HCT116 (cell line): ENCODE measurements at regions not wholly inside any gene's neighbourhood (a gene's known extent, or its start where the extent isn't known, plus 50 kb on each side); places are given as distances from the start of the nearest gene placed in this dataset.

ENCODE experiments used
- ATAC-seq: fragments of 200-7000 bp; cut with Tn5 transposase; 2 replicates; pipeline ENCODE4 v1.9.1; 2020; ENCODE audit warnings: mild to moderate bottlenecking, moderate library complexity
- BruUV-seq: library from RNA; stranded (reverse); fragments of 400-500 nt; replicated peaks from 2 replicates; lab custom pipeline; 2021; lab: Mats Ljungman, UMichigan
- CTCF ChIA-PET: fragments of 300-600 bp; sonication (Branson Sonifier 250); formaldehyde crosslinking; loops from one replicate; lab custom pipeline; 2021; ENCODE audit warnings: antibody characterized with exemption; lab: Charles Lee
- POLR2A ChIA-PET: fragments of 300-600, 350-600 bp; sonication (Branson Sonifier 250); formaldehyde crosslinking; loops from one replicate; lab custom pipeline; 2021; ENCODE audit warnings: antibody characterized with exemption; lab: Charles Lee
- RAD21 ChIA-PET, 2 experiments: fragments of 300-600 bp; sonication (Branson Sonifier 250); formaldehyde crosslinking; loops; one replicate each; lab custom pipeline; 2023; ENCODE audit warnings: low total read pairs in 2 of 2; ENCODE audit not compliant: uncharacterized antibody in 2 of 2, unreplicated experiment in 2 of 2, low non-redundant PET in 1 of 2; lab: Charles Lee
- DNase-seq: peaks from one replicate; pipeline ENCODE4 v3.0.0-alpha.2; 2010; ENCODE audit warnings: low read depth, low spot score
- H2AFZ ChIP-seq: fragments of 200-600 bp; shearing (Covaris generic), sonication (generic); 2 replicates; pipeline ENCODE4 v1.6.1; 2017; ENCODE audit warnings: low read depth, mixed run types, mixed read lengths, antibody characterized with exemption, low read length; ENCODE audit not compliant: poor library complexity, severe bottlenecking
- H3K27ac ChIP-seq: 2 replicates; pipeline ENCODE4 v1.5.1; 2012; ENCODE audit warnings: low read depth, low read length
- H3K27me3 ChIP-seq: fragments of 200-600 bp; sonication (generic); 2 replicates; pipeline ENCODE4 v1.6.1; 2016; ENCODE audit warnings: mixed run types, low read length, mixed read lengths; ENCODE audit not compliant: insufficient read depth
- H3K36me3 ChIP-seq, 2 experiments: fragments of 200-500 bp in 1 of 2; fragments of 200-600 bp in 1 of 2; sonication (Bioruptor generic) in 1 of 2; sonication (generic) in 1 of 2; 2 replicates each; pipeline versions ENCODE4 v1.5.1 to v1.6.1; 2014 to 2016; ENCODE audit warnings: low read length in 2 of 2, inconsistent platforms in 1 of 2, mixed read lengths in 1 of 2, mixed run types in 1 of 2; ENCODE audit not compliant: insufficient read depth in 2 of 2, control insufficient read depth in 1 of 2
- H3K4me1 ChIP-seq, 2 experiments: fragments of 200-600 bp in 1 of 2; sonication (generic) in 1 of 2; 2 replicates each; pipeline versions ENCODE4 v1.5.1 to v1.6.1; 2012 to 2017; ENCODE audit warnings: low read length in 2 of 2, inconsistent platforms in 1 of 2, mild to moderate bottlenecking in 1 of 2, mixed read lengths in 1 of 2, mixed run types in 1 of 2, moderate library complexity in 1 of 2; ENCODE audit not compliant: insufficient read depth in 2 of 2, control insufficient read depth in 1 of 2
- H3K4me2 ChIP-seq: fragments of 200-600 bp; sonication (generic); 2 replicates; pipeline ENCODE4 v1.6.1; 2017; ENCODE audit warnings: mixed run types, low read length, mixed read lengths
- H3K4me3 ChIP-seq, 2 experiments: fragments of 200-600 bp in 1 of 2; sonication (generic) in 1 of 2; replicated peaks in 1 of 2; 2 replicates each; pipeline ENCODE4 v1.5.1; 2011 to 2016; ENCODE audit warnings: low read length in 2 of 2, control low read depth in 1 of 2, low read depth in 1 of 2, mild to moderate bottlenecking in 1 of 2, mixed read lengths in 1 of 2, mixed run types in 1 of 2
- H3K79me2 ChIP-seq: fragments of 200-600 bp; sonication (generic); 2 replicates; pipeline ENCODE4 v1.6.1; 2017; ENCODE audit warnings: mild to moderate bottlenecking, mixed run types, low read length, moderate library complexity, mixed read lengths; ENCODE audit not compliant: insufficient read depth
- H3K9ac ChIP-seq: fragments of 200-600 bp; sonication (generic); 2 replicates; pipeline ENCODE4 v1.6.1; 2016; ENCODE audit warnings: low read length, mixed read lengths
- H3K9me2 ChIP-seq: fragments of 200-600 bp; sonication (generic), shearing (Covaris generic); 2 replicates; pipeline ENCODE4 v1.6.1; 2017; ENCODE audit warnings: mixed run types, mild to moderate bottlenecking, moderate library complexity; ENCODE audit not compliant: insufficient read depth
- H3K9me3 ChIP-seq, 2 experiments: fragments of 200-500 bp in 1 of 2; fragments of 200-600 bp in 1 of 2; sonication (Bioruptor generic) in 1 of 2; sonication (generic) in 1 of 2; 2 replicates each; pipeline ENCODE4 v1.6.1; 2014 to 2017; ENCODE audit warnings: low read length in 2 of 2, mixed read lengths in 2 of 2, inconsistent platforms in 1 of 2, low read depth in 1 of 2, mild to moderate bottlenecking in 1 of 2, mixed run types in 1 of 2, moderate library complexity in 1 of 2; ENCODE audit not compliant: control insufficient read depth in 1 of 2, insufficient read depth in 1 of 2
- H4K20me1 ChIP-seq: fragments of 200-600 bp; sonication (generic), shearing (Covaris generic); 2 replicates; pipeline ENCODE4 v1.6.1; 2017; ENCODE audit warnings: mixed run types, mild to moderate bottlenecking, moderate library complexity; ENCODE audit not compliant: insufficient read depth
- CBX3 ChIP-seq: IDR thresholded peaks from 2 replicates; pipeline ENCODE4 v1.6.1; 2012; ENCODE audit warnings: low read depth
- EZH2 ChIP-seq: fragments of 200-600 bp; sonication (generic); IDR thresholded peaks from 2 replicates; pipeline ENCODE4 v1.6.1; 2017; ENCODE audit warnings: antibody characterized with exemption, mixed run types
- EZH2phosphoT487 ChIP-seq: fragments of 200-600 bp; IDR thresholded peaks from 2 replicates; pipeline ENCODE4 v1.6.1; 2018; ENCODE audit warnings: antibody characterized with exemption, borderline replicate concordance
- JUND ChIP-seq: IDR thresholded peaks from 2 replicates; pipeline ENCODE4 v1.6.1; 2012
- POLR2A ChIP-seq: IDR thresholded peaks from 2 replicates; pipeline ENCODE4 v1.7.0; 2011; ENCODE audit warnings: borderline replicate concordance; ENCODE audit not compliant: insufficient read depth, insufficient read length; ENCODE audit errors: extremely low read depth
- POLR2AphosphoS5 ChIP-seq: IDR thresholded peaks from 2 replicates; pipeline ENCODE4 v1.6.1; 2011; ENCODE audit warnings: mild to moderate bottlenecking, low read depth, low read length, moderate library complexity
- SP1 ChIP-seq: IDR thresholded peaks from 2 replicates; pipeline ENCODE4 v1.6.1; 2012; ENCODE audit warnings: low read depth
- SRF ChIP-seq: IDR thresholded peaks from 2 replicates; pipeline ENCODE4 v1.6.1; 2012; ENCODE audit warnings: low read depth
- TCF7L2 ChIP-seq: IDR thresholded peaks from 2 replicates; pipeline ENCODE4 v1.7.0; 2011; ENCODE audit warnings: borderline replicate concordance, inconsistent platforms; ENCODE audit not compliant: insufficient read depth, insufficient read length; ENCODE audit errors: extremely low read depth
- YY1 ChIP-seq: IDR thresholded peaks from 2 replicates; pipeline ENCODE4 v1.6.1; 2011; ENCODE audit warnings: low read length, low read depth, moderate library complexity, mild to moderate bottlenecking; ENCODE audit not compliant: insufficient replicate concordance; ENCODE audit errors: extremely low read depth
- ZNF274 ChIP-seq: fragments of 200-500 bp; sonication (Bioruptor generic); IDR thresholded peaks from 2 replicates; pipeline ENCODE4 v1.6.1; 2014; ENCODE audit warnings: mild to moderate bottlenecking, low read depth, low read length, inconsistent platforms
- intact Hi-C: fragments of 100-400 bp; cut with micrococcal nuclease; formaldehyde crosslinking; loops from 2 replicates; pipeline ENCODE4 v1.10.0; 2022
- TF ChIP-seq, protein P1 (sequence below): IDR thresholded peaks from 2 replicates; pipeline ENCODE4 v1.6.1; 2012
- TF ChIP-seq, protein P2 (sequence below): IDR thresholded peaks from 2 replicates; pipeline ENCODE4 v1.6.1; 2011; ENCODE audit warnings: mild to moderate bottlenecking, low read length, moderate library complexity; ENCODE audit not compliant: insufficient replicate concordance; ENCODE audit errors: extremely low read depth

DNA sequence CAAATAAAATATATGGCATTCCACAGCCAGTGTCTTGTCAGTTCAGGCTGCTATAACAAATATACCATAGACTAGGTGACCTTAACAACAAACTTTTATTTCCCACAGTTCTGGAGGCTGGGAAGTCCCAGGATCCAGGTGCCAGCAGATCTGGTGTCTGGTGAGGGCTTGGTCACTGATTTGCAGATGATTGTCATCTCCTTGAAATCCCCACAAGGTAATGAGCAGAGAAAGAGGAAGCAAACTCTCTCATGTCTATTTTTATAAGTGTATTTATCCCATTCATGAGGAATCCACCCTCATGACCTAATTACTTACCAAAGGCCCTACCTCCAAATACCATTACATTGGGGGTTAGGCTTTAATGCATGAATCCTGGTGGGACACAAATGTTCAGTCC is 663.2 kb downstream of the TLR4 start:
- no peak for ATAC-seq

More for the DNA sequence above, 663.2 kb downstream of the TLR4 start:
- no peaks in the 10 kb centered on the region for H4K20me1 ChIP-seq
- H3K9me2 ChIP-seq = no peaks in the 10 kb centered on the region
- no TSS peak for BruUV-seq
- RAD21 ChIA-PET = no interaction called here
- DNase-seq = no peak
- no peaks in the 10 kb centered on the region for H3K4me1 ChIP-seq
- intact Hi-C loops = no loop called here
- POLR2A ChIA-PET = no interaction called here
- peaks cover 3 to 12% of the 10 kb centered on the region in 2 experiments; a peak in 2 of 4 replicates for H3K9me3 ChIP-seq
- H2AFZ ChIP-seq = no peak overlapping the region
- H3K4me3 ChIP-seq = no peak overlapping the region
- no peak overlapping the region for H3K27ac ChIP-seq
- no peaks in the 10 kb centered on the region for H3K27me3 ChIP-seq
- H3K4me2 ChIP-seq = no peak overlapping the region
- CTCF ChIA-PET = no interaction called here
- no peak for TF ChIP-seq EZH2phosphoT487
- TF ChIP-seq SP1 = no peak
- TF ChIP-seq, protein P1, sequence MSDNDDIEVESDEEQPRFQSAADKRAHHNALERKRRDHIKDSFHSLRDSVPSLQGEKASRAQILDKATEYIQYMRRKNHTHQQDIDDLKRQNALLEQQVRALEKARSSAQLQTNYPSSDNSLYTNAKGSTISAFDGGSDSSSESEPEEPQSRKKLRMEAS = no peak
- no peak for TF ChIP-seq EZH2
- TF ChIP-seq YY1 = no peak
- no peak for TF ChIP-seq SRF
- TF ChIP-seq JUND = no peak
- no peak for TF ChIP-seq ZNF274
- TF ChIP-seq POLR2A = no peak
- TF ChIP-seq, protein P2, sequence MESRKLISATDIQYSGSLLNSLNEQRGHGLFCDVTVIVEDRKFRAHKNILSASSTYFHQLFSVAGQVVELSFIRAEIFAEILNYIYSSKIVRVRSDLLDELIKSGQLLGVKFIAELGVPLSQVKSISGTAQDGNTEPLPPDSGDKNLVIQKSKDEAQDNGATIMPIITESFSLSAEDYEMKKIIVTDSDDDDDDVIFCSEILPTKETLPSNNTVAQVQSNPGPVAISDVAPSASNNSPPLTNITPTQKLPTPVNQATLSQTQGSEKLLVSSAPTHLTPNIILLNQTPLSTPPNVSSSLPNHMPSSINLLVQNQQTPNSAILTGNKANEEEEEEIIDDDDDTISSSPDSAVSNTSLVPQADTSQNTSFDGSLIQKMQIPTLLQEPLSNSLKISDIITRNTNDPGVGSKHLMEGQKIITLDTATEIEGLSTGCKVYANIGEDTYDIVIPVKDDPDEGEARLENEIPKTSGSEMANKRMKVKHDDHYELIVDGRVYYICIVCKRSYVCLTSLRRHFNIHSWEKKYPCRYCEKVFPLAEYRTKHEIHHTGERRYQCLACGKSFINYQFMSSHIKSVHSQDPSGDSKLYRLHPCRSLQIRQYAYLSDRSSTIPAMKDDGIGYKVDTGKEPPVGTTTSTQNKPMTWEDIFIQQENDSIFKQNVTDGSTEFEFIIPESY = no peak
- no peak for TF ChIP-seq CBX3
- TF ChIP-seq POLR2AphosphoS5 = no peak
- TF ChIP-seq TCF7L2 = no peak
- no peaks in the 10 kb centered on the region for H3K79me2 ChIP-seq
- no peaks in the 10 kb centered on the region for H3K36me3 ChIP-seq
- no peak overlapping the region for H3K9ac ChIP-seq
